ENCODE measurements at regions not wholly inside any gene's neighbourhood (a gene's known extent, or its start where the extent isn't known, plus 50 kb on each side); places are given as distances from the start of the nearest gene placed in this dataset.

DNA sequence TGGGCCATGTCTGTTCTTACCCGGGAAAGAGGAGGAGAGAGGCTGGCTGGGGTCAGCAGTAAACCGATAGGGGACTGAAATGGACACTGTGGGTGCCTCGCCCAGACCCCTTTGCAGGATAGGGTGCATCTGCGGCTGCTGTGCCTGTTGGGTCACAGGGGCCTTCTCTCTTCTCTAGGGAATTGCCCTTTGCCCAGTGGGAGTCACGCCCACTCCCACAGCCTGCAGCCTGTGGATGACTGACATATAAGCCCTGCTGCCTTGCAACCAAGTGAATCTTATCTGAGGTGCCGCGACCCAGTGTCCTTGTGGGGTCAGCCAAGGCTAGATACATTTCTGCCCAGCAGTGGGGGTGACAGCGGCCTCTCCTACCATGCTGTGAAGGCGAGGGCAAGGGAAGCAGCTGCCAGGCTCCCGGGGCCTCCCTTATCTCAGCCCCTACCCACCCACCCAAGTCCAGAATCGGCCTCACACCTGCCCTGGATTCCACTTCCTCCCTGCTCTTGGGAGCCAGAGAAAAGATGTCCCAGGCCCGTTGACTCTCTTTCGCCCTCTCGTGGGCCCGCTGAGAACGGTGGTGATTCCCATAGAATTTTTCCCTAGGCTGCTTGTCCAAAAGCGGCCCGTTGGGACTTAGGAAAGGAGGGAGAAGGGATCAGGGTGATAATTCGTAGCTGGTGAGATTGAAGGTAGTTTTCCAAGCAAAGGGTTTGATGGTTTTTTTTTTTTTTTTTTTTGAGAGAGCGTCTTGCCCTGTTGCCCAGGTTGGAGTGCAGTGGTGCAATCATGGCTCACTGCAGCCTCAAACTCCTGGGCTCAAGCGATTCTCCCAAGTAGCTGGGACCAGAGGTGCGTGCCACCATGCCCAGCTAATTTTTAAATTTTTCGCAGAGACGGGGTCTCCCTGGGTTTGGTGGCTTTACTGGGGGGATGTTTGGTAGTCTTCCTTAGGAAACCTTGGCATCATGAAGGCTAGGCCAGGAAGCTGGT lies 56.8 kb upstream of the SMOX start (continued):
- no peak for TF ChIP-seq CENPT (CRISPR knock-in tag; IDR thresholded peaks at IDR 0.05; ENCODE audit: low read depth)
- TF ChIP-seq, protein P1, sequence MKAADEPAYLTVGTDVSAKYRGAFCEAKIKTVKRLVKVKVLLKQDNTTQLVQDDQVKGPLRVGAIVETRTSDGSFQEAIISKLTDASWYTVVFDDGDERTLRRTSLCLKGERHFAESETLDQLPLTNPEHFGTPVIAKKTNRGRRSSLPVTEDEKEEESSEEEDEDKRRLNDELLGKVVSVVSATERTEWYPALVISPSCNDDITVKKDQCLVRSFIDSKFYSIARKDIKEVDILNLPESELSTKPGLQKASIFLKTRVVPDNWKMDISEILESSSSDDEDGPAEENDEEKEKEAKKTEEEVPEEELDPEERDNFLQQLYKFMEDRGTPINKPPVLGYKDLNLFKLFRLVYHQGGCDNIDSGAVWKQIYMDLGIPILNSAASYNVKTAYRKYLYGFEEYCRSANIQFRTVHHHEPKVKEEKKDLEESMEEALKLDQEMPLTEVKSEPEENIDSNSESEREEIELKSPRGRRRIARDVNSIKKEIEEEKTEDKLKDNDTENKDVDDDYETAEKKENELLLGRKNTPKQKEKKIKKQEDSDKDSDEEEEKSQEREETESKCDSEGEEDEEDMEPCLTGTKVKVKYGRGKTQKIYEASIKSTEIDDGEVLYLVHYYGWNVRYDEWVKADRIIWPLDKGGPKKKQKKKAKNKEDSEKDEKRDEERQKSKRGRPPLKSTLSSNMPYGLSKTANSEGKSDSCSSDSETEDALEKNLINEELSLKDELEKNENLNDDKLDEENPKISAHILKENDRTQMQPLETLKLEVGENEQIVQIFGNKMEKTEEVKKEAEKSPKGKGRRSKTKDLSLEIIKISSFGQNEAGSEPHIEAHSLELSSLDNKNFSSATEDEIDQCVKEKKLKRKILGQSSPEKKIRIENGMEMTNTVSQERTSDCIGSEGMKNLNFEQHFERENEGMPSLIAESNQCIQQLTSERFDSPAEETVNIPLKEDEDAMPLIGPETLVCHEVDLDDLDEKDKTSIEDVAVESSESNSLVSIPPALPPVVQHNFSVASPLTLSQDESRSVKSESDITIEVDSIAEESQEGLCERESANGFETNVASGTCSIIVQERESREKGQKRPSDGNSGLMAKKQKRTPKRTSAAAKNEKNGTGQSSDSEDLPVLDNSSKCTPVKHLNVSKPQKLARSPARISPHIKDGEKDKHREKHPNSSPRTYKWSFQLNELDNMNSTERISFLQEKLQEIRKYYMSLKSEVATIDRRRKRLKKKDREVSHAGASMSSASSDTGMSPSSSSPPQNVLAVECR (CRISPR knock-in tag; IDR thresholded peaks at IDR 0.05; ENCODE audit: borderline replicate concordance), result no peak
- TF ChIP-seq TBX3 (IDR thresholded peaks at IDR 0.05; ENCODE audit: borderline replicate concordance), result no peak
- peak; percentile 24; the same call in 1 of the 2 replicates for TF ChIP-seq YEATS4 (CRISPR knock-in tag; IDR thresholded peaks at IDR 0.05; ENCODE audit: borderline replicate concordance)
- TF ChIP-seq, protein P2, sequence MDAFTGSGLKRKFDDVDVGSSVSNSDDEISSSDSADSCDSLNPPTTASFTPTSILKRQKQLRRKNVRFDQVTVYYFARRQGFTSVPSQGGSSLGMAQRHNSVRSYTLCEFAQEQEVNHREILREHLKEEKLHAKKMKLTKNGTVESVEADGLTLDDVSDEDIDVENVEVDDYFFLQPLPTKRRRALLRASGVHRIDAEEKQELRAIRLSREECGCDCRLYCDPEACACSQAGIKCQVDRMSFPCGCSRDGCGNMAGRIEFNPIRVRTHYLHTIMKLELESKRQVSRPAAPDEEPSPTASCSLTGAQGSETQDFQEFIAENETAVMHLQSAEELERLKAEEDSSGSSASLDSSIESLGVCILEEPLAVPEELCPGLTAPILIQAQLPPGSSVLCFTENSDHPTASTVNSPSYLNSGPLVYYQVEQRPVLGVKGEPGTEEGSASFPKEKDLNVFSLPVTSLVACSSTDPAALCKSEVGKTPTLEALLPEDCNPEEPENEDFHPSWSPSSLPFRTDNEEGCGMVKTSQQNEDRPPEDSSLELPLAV (CRISPR knock-in tag; conservative IDR thresholded peaks at IDR 0.05; ENCODE audit: low read depth), result no peak
- no peak for TF ChIP-seq ZNF17 (CRISPR knock-in tag; IDR thresholded peaks at IDR 0.05)
- TF ChIP-seq STAG1 (CRISPR knock-in tag; IDR thresholded peaks at IDR 0.05), result peak; percentile 74
- no peak for TF ChIP-seq ZFP36 (IDR thresholded peaks at IDR 0.05; ENCODE audit: borderline replicate concordance, low read depth, low read length, partially characterized antibody)
- TF ChIP-seq, protein P3, sequence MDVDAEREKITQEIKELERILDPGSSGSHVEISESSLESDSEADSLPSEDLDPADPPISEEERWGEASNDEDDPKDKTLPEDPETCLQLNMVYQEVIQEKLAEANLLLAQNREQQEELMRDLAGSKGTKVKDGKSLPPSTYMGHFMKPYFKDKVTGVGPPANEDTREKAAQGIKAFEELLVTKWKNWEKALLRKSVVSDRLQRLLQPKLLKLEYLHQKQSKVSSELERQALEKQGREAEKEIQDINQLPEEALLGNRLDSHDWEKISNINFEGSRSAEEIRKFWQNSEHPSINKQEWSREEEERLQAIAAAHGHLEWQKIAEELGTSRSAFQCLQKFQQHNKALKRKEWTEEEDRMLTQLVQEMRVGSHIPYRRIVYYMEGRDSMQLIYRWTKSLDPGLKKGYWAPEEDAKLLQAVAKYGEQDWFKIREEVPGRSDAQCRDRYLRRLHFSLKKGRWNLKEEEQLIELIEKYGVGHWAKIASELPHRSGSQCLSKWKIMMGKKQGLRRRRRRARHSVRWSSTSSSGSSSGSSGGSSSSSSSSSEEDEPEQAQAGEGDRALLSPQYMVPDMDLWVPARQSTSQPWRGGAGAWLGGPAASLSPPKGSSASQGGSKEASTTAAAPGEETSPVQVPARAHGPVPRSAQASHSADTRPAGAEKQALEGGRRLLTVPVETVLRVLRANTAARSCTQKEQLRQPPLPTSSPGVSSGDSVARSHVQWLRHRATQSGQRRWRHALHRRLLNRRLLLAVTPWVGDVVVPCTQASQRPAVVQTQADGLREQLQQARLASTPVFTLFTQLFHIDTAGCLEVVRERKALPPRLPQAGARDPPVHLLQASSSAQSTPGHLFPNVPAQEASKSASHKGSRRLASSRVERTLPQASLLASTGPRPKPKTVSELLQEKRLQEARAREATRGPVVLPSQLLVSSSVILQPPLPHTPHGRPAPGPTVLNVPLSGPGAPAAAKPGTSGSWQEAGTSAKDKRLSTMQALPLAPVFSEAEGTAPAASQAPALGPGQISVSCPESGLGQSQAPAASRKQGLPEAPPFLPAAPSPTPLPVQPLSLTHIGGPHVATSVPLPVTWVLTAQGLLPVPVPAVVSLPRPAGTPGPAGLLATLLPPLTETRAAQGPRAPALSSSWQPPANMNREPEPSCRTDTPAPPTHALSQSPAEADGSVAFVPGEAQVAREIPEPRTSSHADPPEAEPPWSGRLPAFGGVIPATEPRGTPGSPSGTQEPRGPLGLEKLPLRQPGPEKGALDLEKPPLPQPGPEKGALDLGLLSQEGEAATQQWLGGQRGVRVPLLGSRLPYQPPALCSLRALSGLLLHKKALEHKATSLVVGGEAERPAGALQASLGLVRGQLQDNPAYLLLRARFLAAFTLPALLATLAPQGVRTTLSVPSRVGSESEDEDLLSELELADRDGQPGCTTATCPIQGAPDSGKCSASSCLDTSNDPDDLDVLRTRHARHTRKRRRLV (CRISPR knock-in tag; IDR thresholded peaks at IDR 0.05), result no peak; the same call in 1 of the 2 replicates
- TF ChIP-seq, protein P4, sequence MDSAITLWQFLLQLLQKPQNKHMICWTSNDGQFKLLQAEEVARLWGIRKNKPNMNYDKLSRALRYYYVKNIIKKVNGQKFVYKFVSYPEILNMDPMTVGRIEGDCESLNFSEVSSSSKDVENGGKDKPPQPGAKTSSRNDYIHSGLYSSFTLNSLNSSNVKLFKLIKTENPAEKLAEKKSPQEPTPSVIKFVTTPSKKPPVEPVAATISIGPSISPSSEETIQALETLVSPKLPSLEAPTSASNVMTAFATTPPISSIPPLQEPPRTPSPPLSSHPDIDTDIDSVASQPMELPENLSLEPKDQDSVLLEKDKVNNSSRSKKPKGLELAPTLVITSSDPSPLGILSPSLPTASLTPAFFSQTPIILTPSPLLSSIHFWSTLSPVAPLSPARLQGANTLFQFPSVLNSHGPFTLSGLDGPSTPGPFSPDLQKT (CRISPR knock-in tag; IDR thresholded peaks at IDR 0.05; ENCODE audit: borderline replicate concordance), result no peak
- peak; percentile 50 for TF ChIP-seq ZNF788 (CRISPR knock-in tag; IDR thresholded peaks at IDR 0.05; ENCODE audit: borderline replicate concordance)
- TF ChIP-seq, protein P5, sequence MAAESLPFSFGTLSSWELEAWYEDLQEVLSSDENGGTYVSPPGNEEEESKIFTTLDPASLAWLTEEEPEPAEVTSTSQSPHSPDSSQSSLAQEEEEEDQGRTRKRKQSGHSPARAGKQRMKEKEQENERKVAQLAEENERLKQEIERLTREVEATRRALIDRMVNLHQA (CRISPR knock-in tag; IDR thresholded peaks at IDR 0.05), result no peak
- TF ChIP-seq REXO4 (CRISPR knock-in tag; IDR thresholded peaks at IDR 0.05; ENCODE audit: borderline replicate concordance), result no peak
- 0 out of 2 replicates have a peak, but pooled peaks have one; percentile 32 for TF ChIP-seq HES4 (CRISPR knock-in tag; IDR thresholded peaks at IDR 0.05; ENCODE audit: borderline replicate concordance)
